Upper lobe of left lung (tissue), 6 donors: ENCODE measurements at regions not wholly inside any gene's neighbourhood (a gene's known extent, or its start where the extent isn't known, plus 50 kb on each side); places are given as distances from the start of the nearest gene placed in this dataset.

Experiments used
- ATAC-seq, 2 donors: fragments of 200-7000 bp; cut with Tn5 transposase; one replicate each; pipeline ENCODE4 v1.9.1; 2022; ENCODE audit warnings: mild to moderate bottlenecking in 2 of 2, moderate library complexity in 2 of 2; ENCODE audit not compliant: low FRiP score in 2 of 2
- DNase-seq, 2 donors: peaks; one replicate each; pipeline ENCODE4 v3.0.0-alpha.2; 2019 to 2020
- H3K27ac ChIP-seq, 4 donors: fragments of 200-600 bp; sonication (generic); one replicate each; pipeline ENCODE4 v1.5.1; 2016 to 2019
- H3K27me3 ChIP-seq, 4 donors: fragments of 200-600 bp; sonication (generic); one replicate each; pipeline ENCODE4 v1.5.1; 2017 to 2019
- H3K36me3 ChIP-seq, 4 donors: fragments of 200-600 bp; sonication (generic); one replicate each; pipeline ENCODE4 v1.5.1; 2016 to 2019
- H3K4me1 ChIP-seq, 4 donors: fragments of 200-600 bp; sonication (generic); one replicate each; pipeline ENCODE4 v1.5.1; 2018 to 2019
- H3K4me3 ChIP-seq, 4 donors: fragments of 200-600 bp; sonication (generic); one replicate each; pipeline ENCODE4 v1.5.1; 2017 to 2019; ENCODE audit warnings: mild to moderate bottlenecking in 2 of 4, moderate library complexity in 1 of 4
- H3K9me3 ChIP-seq, 4 donors: fragments of 200-600 bp; sonication (generic); one replicate each; pipeline ENCODE4 v1.5.1; 2018 to 2019
- CTCF ChIP-seq, 6 experiments: fragments of 450-650 bp in 4 of 6; fragments of 200-600 bp in 2 of 6; sonication (generic) in 2 of 6; IDR thresholded peaks; one replicate each; pipeline ENCODE4 v1.5.1; 2016 to 2019; ENCODE audit warnings: antibody characterized with exemption in 6 of 6
- EP300 ChIP-seq, 4 donors: sonication (generic); formaldehyde crosslinking; IDR thresholded peaks; one replicate each; pipeline ENCODE4 v1.5.1; 2017; ENCODE audit warnings: antibody characterized with exemption in 4 of 4, control low read depth in 2 of 4
- POLR2A ChIP-seq, 4 donors: fragments of 450-650 bp; IDR thresholded peaks; one replicate each; pipeline ENCODE4 v1.5.1; 2016 to 2017; ENCODE audit warnings: antibody characterized with exemption in 4 of 4, mild to moderate bottlenecking in 2 of 4
- POLR2AphosphoS5 ChIP-seq, 2 donors: sonication (generic); formaldehyde crosslinking; IDR thresholded peaks; one replicate each; pipeline ENCODE4 v1.5.1; 2017; ENCODE audit warnings: antibody characterized with exemption in 2 of 2
- WGBS, 2 donors: methylation state at CpG; one replicate each; pipeline ENCODE4 v1.1.5; 2017 to 2018; 5-methylcytosine and 5-hydroxymethylcytosine counted together
- donor health status: DM: no; HTN: no; CAD: no; lungs with moderate emphysema.
- donor health status: DM: no; HTN: yes; CAD: no; lungs with severe emphysema.

DNA sequence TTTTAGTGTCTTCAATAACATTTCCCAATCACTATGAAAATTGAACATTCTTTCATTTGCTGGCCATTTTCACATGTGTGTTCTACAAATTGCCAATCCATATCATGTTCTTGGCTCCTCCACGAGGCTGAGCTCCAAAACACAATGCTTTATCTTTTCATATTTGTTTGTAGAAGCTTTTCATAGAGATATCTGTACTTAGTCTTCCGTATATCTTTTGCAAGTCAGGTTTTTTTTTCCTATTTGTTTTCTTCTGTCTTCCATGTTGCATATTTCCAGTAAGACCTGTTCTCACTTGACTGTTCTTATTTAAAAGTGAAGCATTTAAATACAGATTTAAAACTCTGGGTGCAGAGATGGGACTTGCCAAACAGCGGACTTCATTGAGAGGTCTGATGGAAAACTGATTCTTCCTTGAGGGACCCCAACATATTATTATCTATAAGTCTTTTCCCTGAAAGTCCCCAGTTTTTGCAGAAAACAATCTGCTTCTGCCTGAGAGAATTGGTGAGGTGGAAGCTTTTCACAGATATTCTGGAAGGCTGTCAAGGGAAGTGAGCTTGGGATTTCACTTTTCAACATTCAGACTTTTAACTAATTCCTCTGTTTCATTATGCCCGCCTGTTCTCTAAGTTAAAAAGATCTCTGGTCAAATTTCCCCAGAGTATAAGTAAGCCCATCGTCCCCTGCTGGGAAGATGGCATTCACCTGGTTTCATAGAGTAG lies 77.8 kb upstream of the KCNMB2 start:
- DNase-seq (no peak), ATAC-seq (no peak)
- H3K9me3 ChIP-seq, result no peaks in the 10 kb centered on the region
- H3K4me3 ChIP-seq, result no peak overlapping the region
- H3K27me3 ChIP-seq, result no peaks in the 10 kb centered on the region
- no peak overlapping the region for H3K27ac ChIP-seq
- TF ChIP-seq POLR2AphosphoS5 (IDR thresholded peaks at IDR 0.05), result no peak
- WGBS, 2 donors, result 65 to 67% methylated on average over 5 of the region's 5 CpGs
- no peaks in the 10 kb centered on the region for H3K36me3 ChIP-seq
- H3K4me1 ChIP-seq, result no peaks in the 10 kb centered on the region

DNA sequence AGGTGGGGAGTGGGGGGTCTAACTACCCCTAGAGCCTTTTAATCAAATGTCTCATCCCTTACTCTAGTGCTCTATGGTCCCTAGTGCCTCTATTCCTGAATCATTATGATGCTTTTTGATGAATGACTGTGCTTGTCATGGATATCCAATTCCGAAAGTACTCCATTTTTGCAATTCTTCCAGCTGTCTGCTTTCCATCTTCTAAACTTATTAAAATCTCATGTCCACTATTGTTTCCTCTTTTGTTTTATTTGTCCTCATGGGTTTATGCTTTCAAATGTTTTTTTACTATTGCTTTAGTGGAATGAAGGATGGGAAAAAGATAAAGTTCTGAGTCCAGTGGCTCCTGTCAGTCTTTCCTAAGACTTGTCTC lies 77.2 kb upstream of the KCNMB2 start:
- ATAC-seq (no peak), DNase-seq (no peak)
- Histone ChIP-seq H3K4me1 (no peaks in the 10 kb centered on the region), H3K36me3 (no peaks in the 10 kb centered on the region), H3K4me3 (no peak overlapping the region), H3K27ac (no peak overlapping the region), H3K9me3 (no peaks in the 10 kb centered on the region), H3K27me3 (no peaks in the 10 kb centered on the region)
- no peak for TF ChIP-seq EP300 (IDR thresholded peaks at IDR 0.05)
- TF ChIP-seq POLR2AphosphoS5 (IDR thresholded peaks at IDR 0.05), result no peak
- WGBS, 2 donors, result 87 to 96% methylated on average over 1 of the region's 1 CpG

GRCh38 chr3:178465260-178466180 lies 70.7 kb upstream of the KCNMB2 start:
- TF ChIP-seq CTCF (IDR thresholded peaks at IDR 0.05) (no peak), POLR2AphosphoS5 (IDR thresholded peaks at IDR 0.05) (no peak), EP300 (IDR thresholded peaks at IDR 0.05) (no peak), POLR2A (IDR thresholded peaks at IDR 0.05) (no peak)
- WGBS, 2 donors, result 53 to 60% methylated on average over 2 of the region's 2 CpGs
- H3K4me1 ChIP-seq, result no peaks in the 10 kb centered on the region
- H3K36me3 ChIP-seq, result no peaks in the 10 kb centered on the region
- H3K4me3 ChIP-seq, result no peak overlapping the region
- no peak for DNase-seq
- H3K27ac ChIP-seq, result no peak overlapping the region
- no peak for ATAC-seq
- no peaks in the 10 kb centered on the region for H3K9me3 ChIP-seq
- no peaks in the 10 kb centered on the region for H3K27me3 ChIP-seq

GRCh38 chr3:178472941-178473340 lies 63.3 kb upstream of the KCNMB2 start:
- H3K27ac ChIP-seq, result no peak overlapping the region
- no peaks in the 10 kb centered on the region for H3K4me1 ChIP-seq
- H3K9me3 ChIP-seq, result no peaks in the 10 kb centered on the region
- TF ChIP-seq POLR2A (IDR thresholded peaks at IDR 0.05) (no peak), EP300 (IDR thresholded peaks at IDR 0.05) (no peak), POLR2AphosphoS5 (IDR thresholded peaks at IDR 0.05) (no peak), CTCF (IDR thresholded peaks at IDR 0.05) (no peak)
- H3K27me3 ChIP-seq, result no peaks in the 10 kb centered on the region
- H3K36me3 ChIP-seq, result no peaks in the 10 kb centered on the region
- ATAC-seq, result no peak
- DNase-seq, result no peak
- no peak overlapping the region for H3K4me3 ChIP-seq

DNA sequence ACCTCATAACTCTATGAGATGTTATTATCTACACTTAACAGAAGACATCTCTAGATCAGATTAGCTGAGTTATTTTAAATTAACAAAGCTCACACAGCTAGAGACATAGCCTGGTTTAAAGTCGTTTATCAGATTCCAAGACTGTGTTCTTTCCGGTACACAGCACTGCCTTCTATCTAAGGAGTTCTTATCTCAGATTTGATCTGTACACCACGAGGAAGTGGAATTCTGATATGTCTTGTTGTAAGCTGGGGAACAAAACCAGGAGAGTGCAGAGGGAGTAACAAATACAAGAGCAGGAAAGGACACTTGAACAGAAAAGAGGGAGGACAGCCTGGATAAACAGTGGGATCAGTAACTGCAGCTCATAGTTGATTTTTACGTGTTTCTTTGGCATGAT lies 61.7 kb upstream of the KCNMB2 start:
- H3K36me3 ChIP-seq, result no peaks in the 10 kb centered on the region
- H3K4me3 ChIP-seq, result no peak overlapping the region
- no peaks in the 10 kb centered on the region for H3K4me1 ChIP-seq
- H3K27me3 ChIP-seq, result no peaks in the 10 kb centered on the region
- TF ChIP-seq EP300 (IDR thresholded peaks at IDR 0.05) (no peak), POLR2A (IDR thresholded peaks at IDR 0.05) (no peak), CTCF (IDR thresholded peaks at IDR 0.05) (no peak), POLR2AphosphoS5 (IDR thresholded peaks at IDR 0.05) (no peak)
- no peak overlapping the region for H3K27ac ChIP-seq
- WGBS, 2 donors, result 8 to 15% methylated on average over 4 of the region's 4 CpGs
- no peak for ATAC-seq
- no peak for DNase-seq
- no peaks in the 10 kb centered on the region for H3K9me3 ChIP-seq
